H1 (cell line): ENCODE measurements at regions not wholly inside any gene's neighbourhood (a gene's known extent, or its start where the extent isn't known, plus 50 kb on each side); places are given as distances from the start of the nearest gene placed in this dataset.

ENCODE experiments used
- ASH2L ChIP-seq: fragments of 200-600, 300-600 bp; sonication (generic); IDR thresholded peaks from one replicate; pipeline ENCODE4 v1.7.1; 2017; ENCODE audit warnings: low read length
- CBX5 ChIP-seq: fragments of 300-800, 300-1000 bp; sonication (generic); IDR thresholded peaks from 2 replicates; pipeline ENCODE4 v1.7.1; 2016; ENCODE audit warnings: antibody characterized with exemption, low read length, low read depth
- KDM4A ChIP-seq: IDR thresholded peaks from one replicate; pipeline ENCODE4 v1.7.1; 2012; ENCODE audit warnings: low read depth, mild to moderate bottlenecking, moderate library complexity, low read length, inconsistent platforms; ENCODE audit not compliant: severe bottlenecking
- POU5F1 ChIP-seq: IDR thresholded peaks from 2 replicates; pipeline ENCODE4 v1.6.1; 2011; ENCODE audit warnings: low read depth, mild to moderate bottlenecking, low read length, moderate library complexity
- SP1 ChIP-seq: IDR thresholded peaks from 2 replicates; pipeline ENCODE4 v1.6.1; 2011; ENCODE audit warnings: low read depth, low read length

GRCh38 chr6:6866656-6867403 lies 240.9 kb upstream of the RREB1 start (continued):
- TF ChIP-seq ASH2L, result no peak
- TF ChIP-seq POU5F1, result no peak
- no peak for TF ChIP-seq CBX5
- no peak for TF ChIP-seq KDM4A
- TF ChIP-seq SP1, result no peak
